Loucy (cell line): ENCODE measurements at regions not wholly inside any gene's neighbourhood (a gene's known extent, or its start where the extent isn't known, plus 50 kb on each side); places are given as distances from the start of the nearest gene placed in this dataset.

Source experiments
- EZH2phosphoT487 ChIP-seq: fragments of 200-600 bp; IDR thresholded peaks from 2 replicates; pipeline ENCODE4 v1.6.1; 2018; ENCODE audit warnings: antibody characterized with exemption, mild to moderate bottlenecking, moderate library complexity, borderline replicate concordance
- TF ChIP-seq, protein P1 (sequence below): fragments of 200-600 bp; sonication (generic); conservative IDR thresholded peaks from 2 replicates; pipeline ENCODE4 v1.5.1; 2014; ENCODE audit warnings: mild to moderate bottlenecking, antibody characterized with exemption, low read length

DNA sequence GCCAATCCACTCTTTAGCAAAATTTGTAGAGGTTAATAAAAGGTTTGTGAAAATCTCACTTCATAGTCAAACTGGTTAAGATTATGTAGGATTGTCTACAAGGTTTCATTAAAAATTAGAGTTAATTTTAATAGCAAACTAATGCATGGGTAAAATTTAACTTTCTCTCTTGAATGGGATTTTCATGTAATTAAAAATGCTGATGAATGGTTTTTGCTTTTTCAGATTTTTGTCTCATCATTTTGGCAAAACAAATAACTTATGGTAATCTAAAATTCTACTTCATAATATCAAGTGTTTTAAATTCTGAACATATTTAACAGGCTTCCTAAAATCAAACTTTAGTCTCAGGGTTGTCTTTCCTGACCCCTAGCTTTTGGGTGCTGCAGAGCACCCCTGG is 113.8 kb upstream of the FAM174A start:
- TF ChIP-seq, protein P1, sequence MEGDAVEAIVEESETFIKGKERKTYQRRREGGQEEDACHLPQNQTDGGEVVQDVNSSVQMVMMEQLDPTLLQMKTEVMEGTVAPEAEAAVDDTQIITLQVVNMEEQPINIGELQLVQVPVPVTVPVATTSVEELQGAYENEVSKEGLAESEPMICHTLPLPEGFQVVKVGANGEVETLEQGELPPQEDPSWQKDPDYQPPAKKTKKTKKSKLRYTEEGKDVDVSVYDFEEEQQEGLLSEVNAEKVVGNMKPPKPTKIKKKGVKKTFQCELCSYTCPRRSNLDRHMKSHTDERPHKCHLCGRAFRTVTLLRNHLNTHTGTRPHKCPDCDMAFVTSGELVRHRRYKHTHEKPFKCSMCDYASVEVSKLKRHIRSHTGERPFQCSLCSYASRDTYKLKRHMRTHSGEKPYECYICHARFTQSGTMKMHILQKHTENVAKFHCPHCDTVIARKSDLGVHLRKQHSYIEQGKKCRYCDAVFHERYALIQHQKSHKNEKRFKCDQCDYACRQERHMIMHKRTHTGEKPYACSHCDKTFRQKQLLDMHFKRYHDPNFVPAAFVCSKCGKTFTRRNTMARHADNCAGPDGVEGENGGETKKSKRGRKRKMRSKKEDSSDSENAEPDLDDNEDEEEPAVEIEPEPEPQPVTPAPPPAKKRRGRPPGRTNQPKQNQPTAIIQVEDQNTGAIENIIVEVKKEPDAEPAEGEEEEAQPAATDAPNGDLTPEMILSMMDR, result no peak
- no peak for TF ChIP-seq EZH2phosphoT487
